ENCODE measurements at regions not wholly inside any gene's neighbourhood (a gene's known extent, or its start where the extent isn't known, plus 50 kb on each side); places are given as distances from the start of the nearest gene placed in this dataset.
A peak's percentile ranks its signal among the peaks of the same experiment; 100 is the strongest.
"Not testable (repeated sequence)": the region's sequence is repeated elsewhere in the genome, so short reads cannot be mapped to it uniquely, and the experiment has no call there.

DNA sequence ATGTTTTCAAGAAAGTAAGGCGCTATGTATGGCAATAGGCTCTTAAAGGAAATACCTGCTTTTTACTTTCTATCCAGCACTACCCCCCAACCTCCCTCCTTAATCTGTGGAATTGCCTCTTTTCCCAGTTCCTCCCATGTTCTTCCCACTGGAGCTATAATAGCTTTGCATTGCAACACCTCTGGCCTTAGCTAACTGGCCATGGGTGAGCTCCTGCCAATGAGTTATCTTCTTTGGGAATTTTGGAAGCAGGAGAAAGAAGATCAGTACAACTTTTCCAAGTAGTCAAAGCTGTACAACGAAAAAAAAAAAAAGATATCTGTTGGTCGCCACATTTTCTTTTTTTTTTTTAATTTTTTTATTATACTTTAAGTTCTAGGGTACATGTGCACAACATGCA is 398.0 kb downstream of the NPIPA8 start:
- Mint-ChIP-seq H3K4me3 (no peak overlapping the region), H3K27ac (no peak overlapping the region), H3K4me1 (ENCODE audit: low read depth) (peaks cover 12% of the 10 kb centered on the region), H3K9me3 (peaks cover 1% of the 10 kb centered on the region), H3K27me3 (ENCODE audit: low read depth) (peaks cover 4% of the 10 kb centered on the region), H3K36me3 (ENCODE audit: low read depth) (no peaks in the 10 kb centered on the region)
- intact Hi-C loops (cut with micrococcal nuclease), result no loop called here
- CTCF ChIA-PET, result interaction anchor here (0.6 kb wide), 1 partner anchor 187 kb away, joined by 4 read pairs; no protein-coding TSS in a partner anchor
- DNase-seq, result no peak

DNA sequence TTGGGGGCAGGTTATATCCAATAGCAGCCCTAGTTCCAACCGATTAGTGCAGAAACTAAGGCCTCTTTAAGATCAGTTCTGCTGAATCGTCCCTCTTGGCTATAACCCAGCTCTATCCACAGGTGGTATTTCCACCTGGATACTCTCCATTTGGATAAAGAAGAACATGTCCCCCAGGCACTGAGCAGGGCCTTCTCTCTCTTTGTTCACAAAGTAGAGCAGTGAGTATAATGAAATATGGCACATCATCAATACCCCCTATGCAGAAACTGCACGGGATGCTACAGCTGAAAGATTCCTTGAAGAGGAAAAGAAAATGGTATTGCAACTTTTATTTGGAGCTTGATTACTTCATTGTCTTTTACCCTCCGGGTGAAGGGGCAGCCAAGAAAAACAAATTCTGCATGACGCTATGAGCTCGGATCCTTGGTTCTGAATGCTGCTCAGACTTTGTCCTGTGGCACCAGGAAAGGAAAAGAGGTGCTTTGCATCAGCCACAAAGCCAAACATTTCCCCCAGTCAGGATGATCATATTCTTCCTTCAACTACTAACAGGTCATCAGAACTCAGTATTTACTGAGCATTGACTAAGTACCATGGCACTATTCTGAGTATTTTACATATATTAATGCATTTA is 399.7 kb downstream of the NPIPA8 start:
- DNase-seq, result no peak
- H3K9me3 Mint-ChIP-seq, result peaks cover 6% of the 10 kb centered on the region
- H3K4me1 Mint-ChIP-seq (ENCODE audit: low read depth), result peaks cover 12% of the 10 kb centered on the region
- no peaks in the 10 kb centered on the region for H3K36me3 Mint-ChIP-seq (ENCODE audit: low read depth)
- intact Hi-C loops (cut with micrococcal nuclease), result no loop called here
- no peak overlapping the region for H3K27ac Mint-ChIP-seq
- CTCF ChIA-PET, result no interaction called here
- no peaks in the 10 kb centered on the region for H3K27me3 Mint-ChIP-seq (ENCODE audit: low read depth)
- no peak overlapping the region for H3K4me3 Mint-ChIP-seq

DNA sequence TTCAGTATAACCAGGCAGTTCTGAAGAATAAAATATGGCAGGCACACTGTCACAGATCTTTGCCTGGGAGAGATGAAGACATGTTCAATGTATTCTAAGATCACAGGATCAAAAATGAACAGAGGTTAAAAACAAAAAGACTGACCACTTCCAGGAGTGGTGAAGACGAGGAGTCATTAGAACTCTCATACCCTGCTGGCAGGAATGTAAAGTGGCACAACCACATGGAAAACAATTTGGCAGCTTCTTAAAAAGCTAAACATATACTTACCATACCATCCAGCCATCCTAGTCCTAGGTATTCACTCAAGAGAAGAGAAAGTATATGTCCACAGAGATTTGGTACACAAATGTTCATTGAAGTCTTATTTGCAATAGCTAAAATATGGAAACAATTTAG is 406.3 kb downstream of the NPIPA8 start:
- Mint-ChIP-seq H3K27me3 (ENCODE audit: low read depth) (peaks cover 3% of the 10 kb centered on the region), H3K27ac (no peak overlapping the region), H3K4me1 (ENCODE audit: low read depth) (no peaks in the 10 kb centered on the region), H3K36me3 (ENCODE audit: low read depth) (no peaks in the 10 kb centered on the region), H3K4me3 (no peak overlapping the region), H3K9me3 (peaks cover 6% of the 10 kb centered on the region)
- CTCF ChIA-PET, result no interaction called here
- intact Hi-C loops (cut with micrococcal nuclease), result no loop called here
- DNase-seq, result no peak

DNA sequence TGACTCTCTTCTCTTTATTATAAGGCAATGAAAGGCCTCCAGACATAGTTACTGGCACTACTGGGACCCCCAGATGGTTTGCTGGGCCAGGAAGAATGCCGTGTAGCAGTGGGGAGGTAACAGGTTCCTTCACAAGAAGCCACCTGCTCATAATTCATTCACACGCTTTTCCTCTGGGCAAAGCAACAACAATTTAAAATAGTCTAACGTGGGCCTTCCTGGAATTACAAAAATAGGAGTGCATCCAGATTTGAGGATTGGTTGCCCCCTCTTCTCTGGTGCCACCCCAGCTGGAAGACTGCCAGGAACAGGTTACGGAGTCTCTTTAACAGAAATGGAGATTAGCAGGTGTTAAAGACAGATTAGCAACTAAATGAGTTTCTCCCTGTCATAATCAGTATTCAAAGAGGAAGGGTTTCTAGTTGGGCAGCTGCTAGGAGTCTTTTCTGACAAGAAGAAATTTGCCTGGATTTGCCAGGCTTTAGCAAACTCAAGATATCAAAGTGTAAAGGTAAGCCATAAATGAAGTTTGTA is 409.6 kb downstream of the NPIPA8 start:
- H3K4me3 Mint-ChIP-seq, result no peak overlapping the region
- peaks cover 3% of the 10 kb centered on the region for H3K27me3 Mint-ChIP-seq (ENCODE audit: low read depth)
- no peaks in the 10 kb centered on the region for H3K4me1 Mint-ChIP-seq (ENCODE audit: low read depth)
- H3K27ac Mint-ChIP-seq, result no peak overlapping the region
- CTCF ChIA-PET, result no interaction called here
- DNase-seq, result no peak
- H3K36me3 Mint-ChIP-seq (ENCODE audit: low read depth), result no peaks in the 10 kb centered on the region
- intact Hi-C loops (cut with micrococcal nuclease), result no loop called here
- H3K9me3 Mint-ChIP-seq, result peaks cover 3% of the 10 kb centered on the region

DNA sequence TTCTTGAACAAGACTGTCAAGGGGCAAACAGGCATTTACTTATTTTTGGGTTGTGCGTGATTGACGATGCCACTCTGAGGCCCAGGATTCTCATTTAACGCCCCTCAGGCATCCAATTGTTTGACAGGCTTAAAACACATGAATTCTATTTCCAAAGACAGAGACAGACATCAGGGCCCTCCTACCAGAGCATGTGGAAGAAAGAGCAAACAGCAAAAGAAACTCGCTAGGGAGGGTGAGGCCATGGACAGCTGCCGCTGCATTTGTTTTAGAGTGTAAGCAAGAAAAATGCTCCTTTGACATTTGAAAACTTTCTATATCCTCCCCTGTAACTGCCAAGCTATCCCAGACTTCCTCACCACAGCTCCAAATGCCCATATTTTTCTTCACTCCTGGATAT is 410.1 kb downstream of the NPIPA8 start:
- H3K9me3 Mint-ChIP-seq, result peaks cover 3% of the 10 kb centered on the region
- no peaks in the 10 kb centered on the region for H3K4me1 Mint-ChIP-seq (ENCODE audit: low read depth)
- no peak overlapping the region for H3K27ac Mint-ChIP-seq
- CTCF ChIA-PET, result no interaction called here
- H3K27me3 Mint-ChIP-seq (ENCODE audit: low read depth), result peaks cover 6% of the 10 kb centered on the region
- no peak overlapping the region for H3K4me3 Mint-ChIP-seq
- intact Hi-C loops (cut with micrococcal nuclease), result no loop called here
- DNase-seq, result no peak
- no peaks in the 10 kb centered on the region for H3K36me3 Mint-ChIP-seq (ENCODE audit: low read depth)

DNA sequence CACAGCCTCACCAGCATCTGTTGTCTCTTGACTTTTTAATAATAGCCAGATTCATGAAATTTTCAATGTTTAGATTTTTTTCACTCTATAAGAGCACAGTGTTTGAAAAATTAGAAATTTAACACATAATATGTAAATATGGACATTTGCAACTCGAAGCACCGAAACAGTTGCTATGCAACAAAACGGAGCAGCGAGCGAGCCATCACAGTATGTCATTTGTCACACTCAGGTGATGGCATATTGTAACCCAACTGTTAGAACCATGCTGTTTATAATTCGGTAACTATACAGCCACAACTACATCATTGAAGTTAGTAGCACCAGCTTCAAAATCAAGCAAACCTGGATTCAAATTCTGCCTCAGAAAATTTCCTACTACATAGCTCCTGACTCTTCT is 410.8 kb downstream of the NPIPA8 start:
- Mint-ChIP-seq H3K4me1 (ENCODE audit: low read depth) (no peaks in the 10 kb centered on the region), H3K9me3 (peaks cover 3% of the 10 kb centered on the region), H3K36me3 (ENCODE audit: low read depth) (no peaks in the 10 kb centered on the region), H3K27ac (no peak overlapping the region), H3K27me3 (ENCODE audit: low read depth) (peaks cover 8% of the 10 kb centered on the region), H3K4me3 (no peak overlapping the region)
- intact Hi-C loops (cut with micrococcal nuclease), result no loop called here
- no peak for DNase-seq
- CTCF ChIA-PET, result no interaction called here

DNA sequence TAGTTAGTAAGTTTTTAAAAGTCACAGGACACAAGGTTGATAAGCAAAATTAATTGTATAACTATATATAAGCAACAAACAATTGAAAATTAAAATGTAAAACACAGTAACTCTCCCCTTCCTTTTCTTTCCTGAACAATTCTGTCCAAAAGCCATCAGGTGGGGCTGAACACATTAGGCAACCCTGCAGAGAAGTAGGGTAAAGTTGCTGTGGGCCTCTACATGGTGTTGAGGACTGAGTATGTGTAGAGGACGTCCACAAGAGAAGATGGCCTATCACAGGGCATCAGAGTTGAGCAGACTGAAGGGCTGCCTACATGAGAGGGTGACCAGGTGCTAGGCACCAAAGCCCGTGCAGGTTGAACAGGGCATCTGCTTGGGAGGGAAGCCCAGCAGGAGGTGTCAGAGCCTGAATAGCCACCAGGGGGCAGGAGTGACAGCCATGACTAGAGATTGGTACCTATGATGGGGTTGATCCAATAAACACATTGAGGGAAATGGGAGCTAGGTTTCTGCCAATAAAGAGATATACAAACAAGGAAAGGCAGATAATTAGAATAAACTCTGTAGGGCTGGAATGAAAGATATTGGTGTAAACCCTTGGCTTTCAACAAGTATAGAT is 415.1 kb downstream of the NPIPA8 start:
- H3K9me3 Mint-ChIP-seq, result peaks cover 7% of the 10 kb centered on the region
- peaks cover 9% of the 10 kb centered on the region for H3K27me3 Mint-ChIP-seq (ENCODE audit: low read depth)
- no peaks in the 10 kb centered on the region for H3K36me3 Mint-ChIP-seq (ENCODE audit: low read depth)
- intact Hi-C loops (cut with micrococcal nuclease), result no loop called here
- DNase-seq, result peak; percentile 71
- no peak overlapping the region for H3K27ac Mint-ChIP-seq
- no peak overlapping the region for H3K4me3 Mint-ChIP-seq
- CTCF ChIA-PET, result interaction anchor here (0.6 to 1.2 kb wide), 2 partner anchors 18 to 21 kb away, joined by 3 read pairs; no protein-coding TSS in a partner anchor
- H3K4me1 Mint-ChIP-seq (ENCODE audit: low read depth), result no peaks in the 10 kb centered on the region

DNA sequence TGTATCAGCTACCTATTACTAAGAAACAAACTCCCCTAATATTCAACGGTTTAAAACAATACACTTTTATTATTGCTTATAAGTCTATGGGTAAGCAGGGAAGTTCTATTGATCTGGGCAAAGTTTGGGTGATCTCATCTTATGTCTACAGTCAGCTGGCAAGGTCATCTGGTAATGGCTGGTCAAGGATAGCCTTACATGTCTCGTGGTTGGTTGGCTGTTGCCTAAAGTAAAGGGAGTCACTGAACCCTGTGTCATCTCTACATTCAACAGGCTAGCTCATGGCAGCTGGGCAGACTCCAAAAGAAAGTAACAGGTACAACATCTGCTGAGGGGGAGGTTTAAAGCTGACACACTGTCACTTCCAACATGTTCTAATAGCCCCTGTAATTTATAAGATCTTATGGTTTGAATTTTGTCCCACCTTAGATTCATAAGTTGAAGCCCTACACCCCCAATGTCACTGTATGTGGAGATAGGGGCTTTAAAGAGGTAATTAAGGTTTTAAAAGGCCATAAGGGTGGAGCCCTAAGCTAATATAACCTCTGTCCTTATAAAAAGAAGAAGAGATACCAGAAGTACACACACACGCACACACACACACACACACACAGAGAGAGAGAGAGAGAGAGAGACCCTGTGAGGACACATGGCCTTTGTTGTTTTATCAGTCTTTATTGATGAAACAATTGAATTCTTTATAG is 419.1 kb downstream of the NPIPA8 start:
- Mint-ChIP-seq H3K4me1 (ENCODE audit: low read depth) (no peaks in the 10 kb centered on the region), H3K4me3 (no peak overlapping the region), H3K36me3 (ENCODE audit: low read depth) (no peaks in the 10 kb centered on the region), H3K27ac (no peak overlapping the region), H3K27me3 (ENCODE audit: low read depth) (peaks cover 18% of the 10 kb centered on the region), H3K9me3 (peaks cover 12% of the 10 kb centered on the region)
- CTCF ChIA-PET, result no interaction called here
- DNase-seq, result no peak
- intact Hi-C loops (cut with micrococcal nuclease), result no loop called here

DNA sequence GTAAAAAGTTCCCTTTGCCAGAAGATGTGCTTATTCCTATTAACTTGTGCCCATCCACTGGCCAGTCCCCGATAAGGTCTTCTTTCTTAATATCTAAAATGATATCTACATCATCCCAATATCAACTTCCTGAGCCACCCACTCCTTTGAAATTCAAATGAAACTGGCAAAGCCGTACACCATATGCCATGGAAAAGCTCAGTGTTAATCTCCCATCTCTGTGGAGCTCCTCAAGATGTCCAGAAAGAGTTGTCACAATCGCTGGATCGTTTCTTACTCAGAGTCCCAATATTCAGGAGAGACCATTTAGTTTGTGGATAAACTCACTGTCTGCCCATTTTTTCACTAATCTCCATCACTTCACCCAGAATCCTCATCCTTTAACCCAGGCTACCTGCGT is 420.7 kb downstream of the NPIPA8 start:
- H3K27me3 Mint-ChIP-seq (ENCODE audit: low read depth), result peaks cover 14% of the 10 kb centered on the region
- no peak overlapping the region for H3K4me3 Mint-ChIP-seq
- H3K36me3 Mint-ChIP-seq (ENCODE audit: low read depth), result no peaks in the 10 kb centered on the region
- peaks cover 14% of the 10 kb centered on the region for H3K9me3 Mint-ChIP-seq
- DNase-seq, result no peak
- no peaks in the 10 kb centered on the region for H3K4me1 Mint-ChIP-seq (ENCODE audit: low read depth)
- no peak overlapping the region for H3K27ac Mint-ChIP-seq
- intact Hi-C loops (cut with micrococcal nuclease), result no loop called here
- CTCF ChIA-PET, result no interaction called here

DNA sequence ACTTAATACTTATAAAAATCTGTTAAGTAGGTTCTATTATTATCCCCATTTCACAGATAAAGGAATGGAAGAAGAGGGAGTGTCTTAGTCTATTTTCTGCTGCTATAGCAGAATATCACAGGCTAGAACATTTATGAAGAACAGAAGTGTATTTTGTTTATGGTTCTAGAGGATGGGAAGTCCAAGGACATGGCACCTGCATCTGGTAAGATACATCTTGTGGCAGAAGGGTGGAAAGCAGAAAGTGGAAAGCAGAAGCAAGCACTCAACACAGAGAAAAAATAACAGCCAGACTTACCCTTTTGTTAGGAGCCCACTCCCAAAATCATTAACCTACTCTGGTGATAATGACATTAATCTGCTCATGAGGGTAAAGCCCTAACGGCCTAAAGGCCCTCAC is 422.4 kb downstream of the NPIPA8 start:
- Mint-ChIP-seq H3K4me3 (no peak overlapping the region), H3K36me3 (ENCODE audit: low read depth) (no peaks in the 10 kb centered on the region), H3K27me3 (ENCODE audit: low read depth) (peaks cover 12% of the 10 kb centered on the region), H3K27ac (no peak overlapping the region), H3K9me3 (peaks cover 18% of the 10 kb centered on the region), H3K4me1 (ENCODE audit: low read depth) (no peaks in the 10 kb centered on the region)
- no peak for DNase-seq
- intact Hi-C loops (cut with micrococcal nuclease), result no loop called here
- CTCF ChIA-PET, result no interaction called here

DNA sequence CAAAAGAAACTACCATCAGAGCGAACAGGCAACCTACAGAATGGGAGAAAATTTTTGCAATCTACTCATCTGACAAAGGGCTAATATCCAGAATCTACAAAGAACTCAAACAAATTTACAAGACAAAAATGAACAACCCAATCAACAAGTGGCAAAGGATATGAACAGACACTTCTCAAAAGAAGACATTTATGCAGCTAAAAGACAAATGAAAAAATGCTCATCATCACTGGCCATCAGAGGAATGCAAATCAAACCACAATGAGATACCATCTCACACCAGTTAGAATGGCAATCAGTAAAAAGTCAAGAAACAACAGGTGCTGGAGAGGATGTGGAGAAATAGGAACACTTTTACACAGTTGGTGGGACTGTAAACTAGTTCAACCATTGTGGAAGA is 425.0 kb downstream of the NPIPA8 start:
- CTCF ChIA-PET; H3K27ac Mint-ChIP-seq; H3K36me3 Mint-ChIP-seq (ENCODE audit: low read depth): not testable (repeated sequence)

DNA sequence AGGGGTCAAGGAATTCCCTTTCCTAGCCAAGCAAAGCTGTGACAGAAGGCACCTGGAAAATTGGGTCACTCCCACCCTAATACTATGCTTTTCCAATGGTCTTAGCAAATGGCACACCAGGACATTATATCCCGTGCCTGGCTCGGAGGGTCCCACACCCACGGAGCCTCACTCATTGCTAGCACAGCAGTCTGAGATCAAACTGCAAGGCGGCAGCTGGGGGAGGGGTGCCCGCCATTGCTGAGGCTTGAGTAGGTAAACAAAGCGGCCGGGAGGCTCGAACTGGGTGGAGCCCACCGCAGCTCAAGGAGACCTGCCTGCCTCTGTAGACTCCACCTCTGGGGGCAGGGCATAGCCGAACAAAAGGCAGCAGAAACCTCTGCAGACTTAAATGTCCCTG is 429.9 kb downstream of the NPIPA8 start:
- intact Hi-C loops (cut with micrococcal nuclease); CTCF ChIA-PET; DNase-seq; H3K36me3 Mint-ChIP-seq (ENCODE audit: low read depth); H3K4me1 Mint-ChIP-seq (ENCODE audit: low read depth); H3K27me3 Mint-ChIP-seq (ENCODE audit: low read depth); H3K27ac Mint-ChIP-seq; H3K4me3 Mint-ChIP-seq: not testable (repeated sequence)
- H3K9me3 Mint-ChIP-seq, result peaks cover 14% of the 10 kb centered on the region

More for the DNA sequence above, 425.0 kb downstream of the NPIPA8 start:
- DNase-seq; H3K4me3 Mint-ChIP-seq; intact Hi-C loops (cut with micrococcal nuclease); H3K4me1 Mint-ChIP-seq (ENCODE audit: low read depth); H3K27me3 Mint-ChIP-seq (ENCODE audit: low read depth): not testable (repeated sequence)
- peaks cover 16% of the 10 kb centered on the region for H3K9me3 Mint-ChIP-seq

DNA sequence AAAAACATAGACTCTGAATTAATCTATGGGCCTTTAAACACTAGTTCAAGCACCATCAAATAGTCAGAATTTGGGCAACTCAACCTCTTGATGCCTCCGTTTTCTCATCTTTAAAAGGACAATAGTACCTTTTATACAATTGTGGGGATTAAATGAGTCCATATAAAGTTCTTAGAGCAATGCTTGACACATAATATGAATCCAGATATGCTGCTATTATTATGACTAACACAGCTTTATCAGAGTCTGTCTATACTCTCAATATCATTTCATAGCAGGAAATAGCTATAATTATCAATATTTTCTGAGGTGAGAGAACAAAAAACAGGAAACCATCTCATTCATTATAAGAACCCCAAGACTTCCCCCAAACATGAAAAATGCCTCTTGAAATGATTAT is 430.5 kb upstream of the XYLT1 start:
- H3K4me3 Mint-ChIP-seq, result no peak overlapping the region
- CTCF ChIA-PET, result no interaction called here
- no peaks in the 10 kb centered on the region for H3K27me3 Mint-ChIP-seq (ENCODE audit: low read depth)
- H3K27ac Mint-ChIP-seq, result no peak overlapping the region
- peaks cover 6% of the 10 kb centered on the region for H3K9me3 Mint-ChIP-seq
- intact Hi-C loops (cut with micrococcal nuclease), result no loop called here
- DNase-seq, result no peak
- no peaks in the 10 kb centered on the region for H3K36me3 Mint-ChIP-seq (ENCODE audit: low read depth)
- H3K4me1 Mint-ChIP-seq (ENCODE audit: low read depth), result no peaks in the 10 kb centered on the region

All from activated naive CD4-positive, alpha-beta T cell treated with anti-CD3 and anti-CD28 coated beads for 36 hours (primary cell).